SKM-1 treated with dmso at 0.1 percent for 144 hours (cell line): ENCODE measurements at regions not wholly inside any gene's neighbourhood (a gene's known extent, or its start where the extent isn't known, plus 50 kb on each side); places are given as distances from the start of the nearest gene placed in this dataset.
"Not testable (repeated sequence)": the region's sequence is repeated elsewhere in the genome, so short reads cannot be mapped to it uniquely, and the experiment has no call there.

Experiments used
- DNase-seq: peaks from one replicate; lab custom pipeline; 2025; ENCODE audit not compliant: unreplicated experiment; lab: John Stamatoyannopoulos, UW

DNA sequence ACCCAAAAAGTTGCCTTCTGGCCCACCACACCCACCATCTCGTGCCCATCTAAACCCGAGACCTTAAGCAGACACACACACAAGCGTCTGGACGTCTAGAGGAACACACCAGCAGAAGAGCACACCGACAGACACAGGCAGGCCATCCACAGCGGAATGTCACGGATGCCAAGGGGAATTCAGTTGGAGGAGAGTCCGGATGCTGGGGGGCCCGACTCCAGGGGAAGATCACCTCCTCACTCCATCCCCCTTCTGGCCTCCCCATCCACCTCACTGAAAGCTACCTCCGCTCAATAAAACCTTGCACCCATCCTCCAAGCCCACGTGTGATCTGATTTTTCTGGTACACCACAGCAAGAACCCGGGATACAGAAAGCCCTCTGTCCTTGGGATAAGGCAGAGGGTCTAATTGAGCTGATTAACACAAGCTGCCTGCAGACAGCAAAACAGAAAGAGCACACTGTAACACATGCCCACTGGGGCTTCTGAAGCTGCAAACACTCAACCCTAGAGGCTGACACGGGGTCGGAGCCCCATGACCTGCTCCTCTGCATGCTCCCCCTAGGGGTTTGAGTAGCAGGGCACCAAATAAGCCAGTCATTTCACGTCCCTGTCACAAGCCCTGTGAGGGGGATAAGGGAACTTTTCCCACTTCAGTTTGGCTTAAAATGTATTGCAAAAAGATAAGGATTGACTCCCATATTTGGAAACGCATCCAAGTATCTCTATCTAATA, 339.6 kb upstream of the PCDH10 start:
- no peak for DNase-seq

DNA sequence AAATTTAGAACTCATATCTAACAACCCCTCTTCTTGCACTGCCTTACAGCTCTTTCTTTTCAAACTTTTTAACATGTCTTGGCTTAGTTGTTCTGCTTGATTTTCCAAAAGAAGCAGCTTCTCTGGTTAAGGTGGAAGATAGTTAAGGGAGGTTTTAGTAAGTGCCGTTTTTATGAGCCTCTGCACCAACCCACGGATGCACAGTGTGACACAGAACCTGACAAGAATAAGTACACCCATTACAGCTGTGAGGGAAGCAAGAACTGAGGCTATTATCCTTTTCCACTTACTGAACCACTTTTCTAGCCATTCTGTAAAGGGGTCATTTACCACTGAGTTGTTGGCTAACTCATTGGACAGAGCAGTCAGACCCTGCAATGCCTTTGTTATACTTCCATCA, 336.0 kb upstream of the PCDH10 start:
- DNase-seq = not testable (repeated sequence)

DNA sequence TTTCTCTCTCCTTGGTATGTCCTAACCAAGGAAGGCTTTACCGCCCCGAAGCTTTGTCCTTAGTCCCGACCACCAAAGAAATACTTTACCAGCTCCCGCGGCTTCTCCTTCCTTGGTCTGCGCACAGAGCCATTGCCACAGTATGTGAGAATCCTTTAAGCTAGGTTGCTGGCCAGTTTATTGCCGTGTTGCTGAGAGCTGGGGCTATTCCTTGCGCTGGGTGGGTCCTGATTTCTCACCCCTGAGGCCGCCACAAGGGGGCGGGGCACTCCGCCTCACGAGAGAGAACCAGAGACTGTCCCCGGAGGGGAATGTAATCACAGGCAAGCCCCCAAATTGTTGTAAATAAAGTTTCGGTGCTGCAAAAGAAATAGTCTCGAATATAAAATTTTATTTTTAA, 331.0 kb upstream of the PCDH10 start:
- DNase-seq = no peak

DNA sequence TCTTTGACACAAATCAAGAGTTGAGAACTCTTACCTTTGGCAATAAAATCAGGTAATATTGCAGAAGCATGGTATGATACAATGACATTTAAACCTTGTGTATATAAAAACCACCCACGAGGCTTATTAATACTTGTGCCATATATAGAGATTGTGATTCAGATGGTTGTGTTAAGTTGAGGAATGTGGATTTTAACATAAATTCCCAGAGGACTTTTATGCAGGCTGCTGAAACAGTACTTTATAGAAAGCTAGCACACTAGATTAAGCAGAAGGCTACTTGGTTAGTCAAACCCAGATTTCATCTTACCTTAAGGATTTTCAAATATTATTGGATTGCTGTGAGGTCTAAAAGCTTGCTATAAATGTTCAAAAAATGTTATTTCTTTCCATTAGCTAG, 325.7 kb upstream of the PCDH10 start:
- DNase-seq = no peak

DNA sequence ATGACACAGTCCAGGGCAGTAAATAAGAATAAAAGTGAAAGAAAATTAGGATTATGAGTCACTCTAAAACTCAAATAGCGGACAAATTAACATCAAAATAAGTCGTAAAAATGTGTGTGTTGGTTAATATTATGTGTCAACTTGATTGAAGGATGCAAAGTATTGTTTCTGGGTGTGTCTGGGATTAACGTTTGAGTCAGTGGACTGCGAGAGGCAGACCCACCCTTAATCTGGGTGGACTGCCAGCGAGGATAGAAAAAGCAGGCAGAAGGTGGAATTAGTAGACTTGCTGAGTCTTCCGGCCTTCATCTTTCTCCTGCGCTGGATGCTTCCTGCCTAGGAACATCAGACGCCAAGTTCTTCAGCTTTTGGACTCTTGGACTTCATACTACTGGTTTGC, 324.3 kb upstream of the PCDH10 start:
- DNase-seq = no peak

DNA sequence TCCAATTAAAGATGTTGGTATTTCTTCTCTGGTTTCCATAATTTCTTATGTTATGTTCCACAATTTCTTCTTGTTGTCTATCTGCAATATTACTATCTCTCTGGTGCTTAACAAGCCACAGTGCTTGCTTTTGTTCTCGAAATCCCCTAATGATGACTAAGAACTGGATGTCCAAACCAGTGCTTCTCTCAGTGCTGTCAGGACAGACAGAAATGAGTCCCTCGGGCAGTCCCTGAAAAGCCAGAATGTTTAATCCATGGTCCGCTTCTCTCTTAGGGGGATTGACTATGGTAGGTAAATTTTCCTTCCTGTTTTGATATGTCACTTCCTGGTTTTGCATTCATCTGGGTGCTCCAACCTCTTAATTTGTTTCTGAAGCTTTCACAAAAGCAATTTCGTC, 321.6 kb upstream of the PCDH10 start:
- no peak for DNase-seq

DNA sequence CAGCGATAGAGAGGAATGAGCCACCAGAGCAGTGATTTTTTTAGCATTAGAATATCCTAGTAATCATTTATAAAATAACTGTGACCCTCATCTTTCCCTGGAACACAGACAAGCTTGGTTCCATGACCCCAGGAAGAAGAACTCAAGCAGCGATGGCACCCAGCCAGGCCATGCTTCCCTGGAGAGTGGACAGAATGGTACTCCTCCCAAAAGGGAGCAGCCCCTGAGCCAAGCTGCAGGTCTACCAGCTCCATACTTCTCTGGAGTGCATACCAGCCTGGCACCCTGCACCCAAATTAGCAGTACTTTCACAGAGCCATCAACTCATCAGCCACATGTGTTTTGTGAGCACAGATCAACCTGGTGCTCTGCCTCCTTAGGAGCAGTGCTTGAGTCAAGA, 310.9 kb upstream of the PCDH10 start:
- no peak for DNase-seq

DNA sequence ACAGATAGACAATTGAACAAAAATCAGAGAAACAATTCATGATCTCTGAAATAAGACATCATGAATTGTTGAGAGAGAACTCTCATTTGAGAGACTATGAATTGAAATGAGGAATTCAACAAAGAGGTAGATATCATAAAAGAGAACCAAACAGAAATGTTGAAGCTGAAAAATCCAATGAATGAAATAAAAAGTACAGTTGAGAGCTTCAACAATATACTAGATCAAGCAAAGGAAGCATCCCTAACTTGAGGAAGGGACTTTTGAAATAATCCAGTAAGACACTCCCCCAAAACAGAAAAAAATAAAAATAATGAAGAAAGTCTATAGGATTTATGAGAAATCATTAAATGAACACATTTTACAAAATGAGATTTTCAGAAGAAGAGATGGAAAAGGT, 310.0 kb upstream of the PCDH10 start:
- no peak for DNase-seq

DNA sequence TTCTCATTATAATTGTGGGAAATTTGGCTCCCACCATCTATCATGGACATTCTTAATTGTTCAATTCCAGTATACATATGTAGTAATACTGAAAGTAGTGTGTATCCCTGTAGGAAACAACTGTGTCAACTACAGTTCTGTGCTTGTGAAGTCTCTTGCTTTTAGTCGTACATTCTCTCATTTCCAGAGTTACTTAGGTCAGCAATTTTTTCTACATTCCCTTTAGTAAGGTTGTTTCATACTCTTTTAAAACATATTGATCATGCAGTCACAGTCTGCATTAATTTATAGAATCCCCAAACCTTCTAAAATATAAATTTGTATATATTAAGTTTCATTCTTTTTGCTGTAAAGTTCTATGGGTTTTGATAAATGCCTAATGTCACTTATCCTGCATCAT, 289.2 kb upstream of the PCDH10 start:
- no peak for DNase-seq

DNA sequence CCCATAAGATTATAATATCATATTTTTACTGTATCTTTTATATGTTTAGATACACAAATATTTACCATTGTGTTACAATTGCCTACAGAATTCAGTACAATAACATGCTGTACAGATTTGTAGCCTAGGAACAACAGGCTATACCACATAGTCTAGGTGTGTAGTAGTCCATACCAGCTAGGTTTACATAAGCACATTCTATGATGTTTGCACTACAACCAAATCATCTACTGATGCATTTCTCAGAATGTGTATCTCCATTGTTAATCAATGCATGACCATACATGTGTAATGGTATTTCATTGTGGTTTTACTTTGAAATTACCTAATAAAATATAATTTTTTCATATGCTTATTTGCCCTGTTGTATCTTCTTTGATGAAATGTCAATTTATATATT, 288.1 kb upstream of the PCDH10 start:
- no peak for DNase-seq

DNA sequence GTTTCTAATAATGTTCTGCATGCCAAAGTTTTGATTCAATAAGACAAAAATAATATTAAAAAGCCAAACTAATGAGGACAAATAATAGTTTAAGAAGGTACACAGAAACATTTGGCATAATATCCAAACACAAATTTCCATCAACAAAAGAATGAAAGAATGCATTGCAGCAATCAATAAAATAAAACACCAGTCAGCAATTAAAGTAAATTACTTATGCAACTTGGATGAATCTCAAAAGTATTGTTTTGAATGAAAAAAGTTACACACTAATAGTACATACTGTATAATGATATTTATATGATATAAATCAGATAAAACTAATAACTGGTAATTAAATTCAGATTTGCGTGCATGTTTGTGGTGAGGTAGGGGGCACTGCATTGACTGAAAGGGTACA, 285.5 kb upstream of the PCDH10 start:
- DNase-seq = no peak

DNA sequence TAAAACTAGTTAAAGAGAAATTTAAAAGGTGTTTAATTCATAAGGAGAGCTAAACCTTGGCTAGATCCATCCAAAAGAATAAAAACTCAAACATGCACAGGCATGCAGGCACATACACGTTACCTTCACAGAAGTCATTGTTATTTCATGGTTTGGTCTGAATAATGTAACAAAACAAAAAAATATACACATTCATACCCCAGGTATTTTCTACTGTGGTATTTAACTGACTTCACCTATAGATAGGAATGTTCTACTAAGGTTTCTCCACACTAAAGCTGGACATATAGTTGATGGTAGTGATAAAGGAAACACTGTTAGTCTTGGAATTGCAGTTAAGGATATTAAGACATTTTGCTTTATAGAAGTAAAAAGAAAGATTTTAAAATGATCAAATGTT, 283.6 kb upstream of the PCDH10 start:
- DNase-seq = no peak

DNA sequence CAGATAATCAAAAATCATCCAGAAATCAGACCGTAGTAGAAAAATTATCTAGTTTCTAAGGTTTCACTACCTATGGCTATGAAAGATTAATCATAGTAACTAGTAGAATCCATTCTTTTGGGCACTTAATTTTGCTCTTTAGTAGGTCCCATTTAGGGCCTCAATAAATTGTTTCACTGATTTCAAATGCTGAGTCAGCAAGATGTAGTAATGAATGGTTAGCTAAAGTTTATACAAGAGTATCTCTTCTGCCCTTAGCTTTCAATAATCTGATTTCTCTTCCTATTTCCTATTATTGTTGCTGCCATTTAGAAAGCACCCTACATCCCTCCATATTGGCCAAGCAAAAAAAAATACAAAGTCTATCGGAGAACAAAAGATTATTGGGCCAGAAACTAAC, 283.2 kb upstream of the PCDH10 start:
- no peak for DNase-seq

DNA sequence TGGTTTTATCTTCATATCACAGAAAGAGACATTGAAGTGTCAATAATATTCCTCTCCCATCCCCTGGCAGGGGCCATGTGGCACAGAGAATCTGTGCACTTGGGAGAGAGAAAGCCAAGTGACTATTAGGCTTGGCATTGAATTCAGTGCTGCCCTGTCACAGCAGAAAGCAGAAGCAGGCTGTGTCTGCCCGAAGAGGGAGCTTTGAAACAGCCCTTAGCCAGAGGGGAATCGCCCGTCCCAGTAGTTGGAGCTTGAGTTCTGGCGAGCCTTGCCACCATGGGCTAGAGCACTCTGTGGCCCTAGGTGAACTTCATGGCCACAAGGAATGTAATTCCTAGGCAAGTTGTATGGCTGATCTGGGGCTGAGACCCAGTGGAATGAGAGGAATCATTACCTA, 282.5 kb upstream of the PCDH10 start:
- DNase-seq = no peak

DNA sequence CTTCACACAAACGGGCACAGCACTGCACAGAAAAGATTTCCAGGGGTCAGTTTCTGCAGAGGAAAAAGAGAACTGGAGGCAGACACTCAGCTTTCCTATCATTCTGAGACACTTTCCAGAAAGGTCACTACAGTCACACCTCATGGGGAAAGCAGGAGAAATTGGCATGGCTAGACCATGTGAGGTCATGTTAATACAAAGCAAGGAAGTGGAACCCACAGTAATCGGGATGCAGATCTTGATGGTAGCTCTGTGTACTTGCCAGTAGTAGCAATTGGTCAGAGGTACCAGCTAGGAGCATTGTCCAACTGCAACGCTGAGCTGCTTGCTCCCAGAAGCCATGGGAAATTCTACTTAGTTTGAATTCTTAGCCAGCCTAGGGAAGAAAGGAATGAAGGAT, 255.3 kb upstream of the PCDH10 start:
- DNase-seq = no peak

DNA sequence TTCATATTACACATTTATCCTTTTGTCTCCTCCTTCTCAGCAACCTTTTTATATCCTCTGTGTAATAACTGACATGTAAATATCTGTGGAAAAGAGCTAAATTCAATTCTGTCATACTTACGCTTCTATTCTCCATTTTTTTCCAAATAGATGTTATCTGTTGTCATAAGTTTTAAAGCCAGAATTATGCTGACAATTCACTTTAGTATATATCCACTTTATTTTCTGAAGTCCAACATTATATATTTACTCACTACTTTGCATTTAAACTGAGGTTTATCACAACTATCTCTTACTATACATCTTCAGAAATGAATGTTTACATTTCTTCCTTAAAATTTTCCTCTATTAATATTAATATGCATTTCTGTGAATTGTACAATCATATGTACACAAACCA, 247.9 kb upstream of the PCDH10 start:
- no peak for DNase-seq

DNA sequence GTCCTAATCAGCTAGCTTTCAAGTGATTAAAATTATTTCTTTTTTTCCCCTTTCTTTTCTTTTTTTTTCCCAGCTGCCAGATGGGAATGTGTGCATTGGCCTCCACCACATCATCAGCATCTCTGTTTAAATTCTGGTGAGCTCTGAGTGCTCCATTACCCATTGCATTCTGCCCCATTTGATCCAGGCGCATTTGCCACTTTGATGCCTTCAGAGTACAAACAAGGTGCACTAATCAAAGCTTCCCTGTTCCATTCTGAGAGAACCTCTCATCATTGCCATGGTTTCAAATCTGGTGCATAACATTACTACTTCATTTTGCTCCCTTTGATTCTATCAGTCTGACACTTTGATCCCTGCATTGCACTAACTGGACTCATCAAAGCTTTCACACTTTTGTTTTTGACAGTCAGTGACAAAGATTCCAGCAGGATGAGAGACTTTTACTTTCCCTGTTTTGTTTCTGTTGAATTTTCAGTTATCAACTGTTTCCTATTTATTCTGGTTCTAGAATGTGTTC, 238.8 kb upstream of the PCDH10 start:
- no peak for DNase-seq

DNA sequence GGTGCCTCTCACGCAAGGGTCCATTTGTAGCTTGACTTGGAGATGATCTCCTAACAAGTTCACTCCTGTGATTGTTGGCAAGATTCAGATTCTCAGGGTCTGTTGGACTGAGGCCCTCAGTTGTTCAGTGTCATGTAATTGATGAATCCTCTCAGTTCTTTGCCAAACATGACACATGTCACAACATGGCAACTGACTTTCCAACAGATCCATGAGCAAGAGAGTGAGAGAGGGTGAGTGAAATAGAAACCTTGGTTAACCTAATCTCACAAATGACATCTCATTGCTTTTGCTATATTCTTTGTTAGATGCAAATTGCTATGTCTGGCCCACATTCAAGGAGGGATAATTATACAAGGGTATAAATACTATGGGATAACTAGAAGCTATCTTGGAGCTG, 231.0 kb upstream of the PCDH10 start:
- DNase-seq = no peak

DNA sequence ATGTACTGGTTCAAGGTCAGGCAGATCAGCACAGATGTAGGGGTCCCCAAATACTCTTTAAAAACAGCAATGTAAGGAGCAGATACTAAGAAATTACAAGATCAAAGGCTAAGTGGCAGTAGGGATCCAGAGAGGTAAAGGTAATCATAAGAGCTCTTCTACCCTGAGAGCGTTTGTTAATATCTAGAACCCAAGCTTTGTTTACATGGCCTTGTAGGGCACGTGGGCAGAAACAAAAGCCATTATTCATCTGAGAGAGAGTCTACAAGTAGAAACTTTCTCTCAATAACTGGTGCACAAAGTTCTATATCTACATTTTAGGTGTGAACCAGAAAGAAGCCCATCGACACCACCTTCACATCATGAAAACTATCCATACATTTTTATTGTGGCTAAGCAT, 225.6 kb upstream of the PCDH10 start:
- no peak for DNase-seq

DNA sequence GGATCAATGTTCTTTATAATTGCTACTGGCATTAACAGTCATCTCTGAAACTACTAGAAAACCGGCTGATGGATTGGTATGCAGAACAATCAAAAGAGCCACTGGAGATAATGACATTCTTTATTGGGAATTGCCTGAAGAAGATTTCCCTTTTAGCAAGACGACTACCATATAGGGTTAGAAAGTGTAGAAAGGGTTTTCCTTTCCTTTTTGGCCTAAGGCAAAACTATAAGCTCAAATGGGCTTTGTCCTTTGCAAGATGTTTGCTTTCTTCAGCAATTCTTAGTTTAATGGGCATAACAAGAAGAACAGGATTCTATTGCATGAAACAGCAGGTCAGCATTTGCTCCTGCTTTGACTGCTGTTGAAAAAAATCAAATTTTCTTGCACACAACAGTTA, 214.2 kb upstream of the PCDH10 start:
- no peak for DNase-seq

DNA sequence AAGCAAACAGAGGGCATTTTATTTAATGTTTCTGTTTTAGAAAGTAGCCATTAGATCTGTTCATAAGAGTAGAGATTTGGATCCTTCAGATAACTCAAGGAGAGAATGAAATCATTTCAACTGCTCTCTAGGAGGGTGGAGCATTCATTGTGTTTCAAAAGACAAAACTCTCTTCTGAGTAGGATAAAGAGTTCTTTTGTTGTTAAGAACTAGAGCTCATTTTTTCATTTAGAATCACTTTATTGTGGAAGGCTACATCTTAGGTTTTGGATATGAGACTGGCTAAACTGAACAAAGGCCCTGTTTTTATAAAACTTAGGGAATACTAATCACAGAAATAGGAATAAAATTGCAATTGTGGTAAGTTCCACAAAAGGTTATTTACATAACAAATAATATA, 193.9 kb upstream of the PCDH10 start:
- no peak for DNase-seq

DNA sequence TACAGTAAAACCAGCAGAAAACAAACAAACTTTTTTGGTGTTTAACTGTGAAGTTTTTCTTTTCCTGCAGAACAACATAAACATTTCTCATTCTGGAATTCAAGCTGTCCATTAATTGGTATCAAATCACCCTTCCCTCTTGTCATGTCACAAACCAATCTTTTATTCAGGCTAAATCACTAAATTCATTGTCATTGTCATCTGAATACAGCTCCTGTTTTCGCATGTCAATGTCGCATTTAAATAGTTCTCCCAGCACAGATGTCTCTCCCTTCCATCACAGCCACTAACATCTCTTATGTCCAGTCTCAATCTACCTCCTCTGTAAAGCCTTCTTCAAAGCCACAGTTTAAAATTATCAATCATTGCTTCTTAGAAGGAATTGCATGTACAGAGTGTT, 192.1 kb upstream of the PCDH10 start:
- no peak for DNase-seq

DNA sequence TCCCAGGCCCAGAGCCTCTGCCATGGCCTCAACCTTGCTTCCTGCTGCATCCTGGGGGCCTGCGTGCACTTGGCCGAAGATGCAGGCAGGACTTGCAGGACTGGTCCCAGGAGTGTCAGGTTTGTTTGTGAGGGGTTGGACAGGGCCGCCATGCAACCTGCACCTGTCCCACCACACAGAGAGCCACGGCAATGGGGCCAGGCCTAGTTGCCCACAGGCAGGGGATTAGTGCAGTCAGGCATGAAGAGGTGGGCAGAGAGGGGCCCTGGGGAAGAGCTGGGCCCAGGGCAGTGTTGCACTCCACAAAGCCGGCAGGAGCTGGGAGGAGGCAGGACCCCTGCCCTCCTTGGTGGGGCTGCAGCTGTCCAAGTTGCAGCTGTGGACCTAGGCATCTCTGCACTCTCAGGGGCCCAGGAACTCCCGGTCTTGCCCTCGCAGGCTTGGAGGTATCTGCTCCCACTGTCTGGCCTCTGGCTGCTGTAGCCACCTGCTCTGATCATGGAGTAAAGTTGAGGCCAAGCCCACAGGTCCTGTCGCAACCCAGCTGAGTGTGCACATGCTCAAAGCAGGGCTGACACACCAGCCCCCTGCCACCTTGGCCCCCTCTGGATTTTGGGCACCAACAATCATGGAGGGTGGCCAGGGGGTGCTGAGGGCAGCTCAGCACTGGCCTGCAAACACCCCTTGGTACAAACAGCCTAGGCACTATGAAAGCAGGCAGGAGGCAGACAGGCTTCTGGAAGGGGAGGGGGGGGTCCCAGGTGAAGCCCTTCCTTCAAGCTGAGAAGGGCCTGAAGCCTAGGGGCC, 190.4 kb upstream of the PCDH10 start:
- DNase-seq = no peak
